ENCODE measurements at regions not wholly inside any gene's neighbourhood (a gene's known extent, or its start where the extent isn't known, plus 50 kb on each side); places are given as distances from the start of the nearest gene placed in this dataset.

- Histone ChIP-seq H3K4me1 (ENCODE audit: control insufficient read depth, insufficient read depth, low read length) (no peaks in the 10 kb centered on the region), H3K4me3 (ENCODE audit: low read depth, low read length) (no peak overlapping the region), H3K9me3 (ENCODE audit: control insufficient read depth, insufficient read depth, low read depth, low read length) (no peaks in the 10 kb centered on the region), H3K27ac (ENCODE audit: extremely low read depth, low read depth, low read length) (no peak overlapping the region), H3K36me3 (ENCODE audit: control insufficient read depth in 2 of 2, insufficient read depth in 1 of 2, low read length in 2 of 2) (no peaks in the 10 kb centered on the region)
- ChIA-PET POLR2A (no interaction called here), CTCF (no interaction called here)
- TF ChIP-seq ZNF239 (tag by site-specific recombination; IDR thresholded peaks at IDR 0.05) (no peak), ZNF221 (tag by site-specific recombination; IDR thresholded peaks at IDR 0.05; ENCODE audit: borderline replicate concordance) (no peak), ZNF843 (tag by site-specific recombination; IDR thresholded peaks at IDR 0.05) (no peak), ZNF23 (tag by site-specific recombination; IDR thresholded peaks at IDR 0.05; ENCODE audit: borderline replicate concordance) (no peak), TCF7L2 (IDR thresholded peaks at IDR 0.05; ENCODE audit: borderline replicate concordance, low read depth, low read length) (no peak), HOXC10 (CRISPR knock-in tag; IDR thresholded peaks at IDR 0.05) (no peak), TRIM28 (IDR thresholded peaks at IDR 0.05; ENCODE audit: borderline replicate concordance, low read length) (no peak), ZNF202 (tag by site-specific recombination; IDR thresholded peaks at IDR 0.05; ENCODE audit: borderline replicate concordance) (no peak), ZNF548 (tag by site-specific recombination; IDR thresholded peaks at IDR 0.05) (no peak), ZFP69B (tag by site-specific recombination; IDR thresholded peaks at IDR 0.05) (no peak), ATF2 (tag by site-specific recombination; IDR thresholded peaks at IDR 0.05; ENCODE audit: low read depth) (no peak)
- TF ChIP-seq, protein P1, sequence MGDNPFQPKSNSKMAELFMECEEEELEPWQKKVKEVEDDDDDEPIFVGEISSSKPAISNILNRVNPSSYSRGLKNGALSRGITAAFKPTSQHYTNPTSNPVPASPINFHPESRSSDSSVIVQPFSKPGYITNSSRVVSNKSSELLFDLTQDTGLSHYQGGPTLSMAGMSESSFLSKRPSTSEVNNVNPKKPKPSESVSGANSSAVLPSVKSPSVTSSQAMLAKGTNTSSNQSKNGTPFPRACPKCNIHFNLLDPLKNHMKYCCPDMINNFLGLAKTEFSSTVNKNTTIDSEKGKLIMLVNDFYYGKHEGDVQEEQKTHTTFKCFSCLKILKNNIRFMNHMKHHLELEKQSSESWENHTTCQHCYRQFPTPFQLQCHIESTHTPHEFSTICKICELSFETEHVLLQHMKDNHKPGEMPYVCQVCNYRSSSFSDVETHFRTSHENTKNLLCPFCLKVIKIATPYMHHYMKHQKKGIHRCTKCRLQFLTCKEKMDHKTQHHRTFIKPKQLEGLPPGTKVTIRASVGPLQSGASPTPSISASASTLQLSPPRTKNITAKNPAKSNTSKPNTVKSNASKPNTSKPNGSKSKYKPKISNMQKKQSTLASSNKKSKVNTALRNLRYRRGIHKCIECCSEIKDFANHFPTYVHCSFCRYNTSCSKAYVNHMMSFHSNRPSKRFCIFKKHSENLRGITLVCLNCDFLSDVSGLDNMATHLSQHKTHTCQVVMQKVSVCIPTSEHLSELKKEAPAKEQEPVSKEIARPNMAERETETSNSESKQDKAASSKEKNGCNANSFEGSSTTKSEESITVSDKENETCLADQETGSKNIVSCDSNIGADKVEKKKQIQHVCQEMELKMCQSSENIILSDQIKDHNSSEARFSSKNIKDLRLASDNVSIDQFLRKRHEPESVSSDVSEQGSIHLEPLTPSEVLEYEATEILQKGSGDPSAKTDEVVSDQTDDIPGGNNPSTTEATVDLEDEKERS (tag by site-specific recombination; IDR thresholded peaks at IDR 0.05), result no peak
Measured at GRCh38 chr13:50758796-50759195, 84.7 kb downstream of the DLEU7 start.

GRCh38 chr13:50760751-50761150 is 82.7 kb downstream of the DLEU7 start:
- TF ChIP-seq ZNF274 (IDR thresholded peaks at IDR 0.05; ENCODE audit: low read length), result no peak
- TF ChIP-seq ZNF274 (tag by site-specific recombination; IDR thresholded peaks at IDR 0.05; ENCODE audit: borderline replicate concordance), result no peak
- TF ChIP-seq ZEB2 (tag by site-specific recombination; IDR thresholded peaks at IDR 0.05), result no peak
- no peak for TF ChIP-seq ZNF785 (tag by site-specific recombination; IDR thresholded peaks at IDR 0.05)
- TF ChIP-seq SP2 (tag by site-specific recombination; IDR thresholded peaks at IDR 0.05), result no peak
- no peak for TF ChIP-seq KLF7 (tag by site-specific recombination; IDR thresholded peaks at IDR 0.05; ENCODE audit: borderline replicate concordance)
- TF ChIP-seq ZFP69B (tag by site-specific recombination; IDR thresholded peaks at IDR 0.05), result no peak
- TF ChIP-seq ZNF776 (tag by site-specific recombination; IDR thresholded peaks at IDR 0.05; ENCODE audit: borderline replicate concordance), result no peak
- no peak for TF ChIP-seq ZNF239 (tag by site-specific recombination; IDR thresholded peaks at IDR 0.05)
- no peak for TF ChIP-seq ZNF544 (tag by site-specific recombination; IDR thresholded peaks at IDR 0.05)
- TF ChIP-seq BCL11A (tag by site-specific recombination; IDR thresholded peaks at IDR 0.05; ENCODE audit: low read depth), result no peak
- no peak for TF ChIP-seq ZNF747 (tag by site-specific recombination; IDR thresholded peaks at IDR 0.05)
- no peak for TF ChIP-seq ZNF426 (tag by site-specific recombination; IDR thresholded peaks at IDR 0.05)
- TF ChIP-seq, protein P2, sequence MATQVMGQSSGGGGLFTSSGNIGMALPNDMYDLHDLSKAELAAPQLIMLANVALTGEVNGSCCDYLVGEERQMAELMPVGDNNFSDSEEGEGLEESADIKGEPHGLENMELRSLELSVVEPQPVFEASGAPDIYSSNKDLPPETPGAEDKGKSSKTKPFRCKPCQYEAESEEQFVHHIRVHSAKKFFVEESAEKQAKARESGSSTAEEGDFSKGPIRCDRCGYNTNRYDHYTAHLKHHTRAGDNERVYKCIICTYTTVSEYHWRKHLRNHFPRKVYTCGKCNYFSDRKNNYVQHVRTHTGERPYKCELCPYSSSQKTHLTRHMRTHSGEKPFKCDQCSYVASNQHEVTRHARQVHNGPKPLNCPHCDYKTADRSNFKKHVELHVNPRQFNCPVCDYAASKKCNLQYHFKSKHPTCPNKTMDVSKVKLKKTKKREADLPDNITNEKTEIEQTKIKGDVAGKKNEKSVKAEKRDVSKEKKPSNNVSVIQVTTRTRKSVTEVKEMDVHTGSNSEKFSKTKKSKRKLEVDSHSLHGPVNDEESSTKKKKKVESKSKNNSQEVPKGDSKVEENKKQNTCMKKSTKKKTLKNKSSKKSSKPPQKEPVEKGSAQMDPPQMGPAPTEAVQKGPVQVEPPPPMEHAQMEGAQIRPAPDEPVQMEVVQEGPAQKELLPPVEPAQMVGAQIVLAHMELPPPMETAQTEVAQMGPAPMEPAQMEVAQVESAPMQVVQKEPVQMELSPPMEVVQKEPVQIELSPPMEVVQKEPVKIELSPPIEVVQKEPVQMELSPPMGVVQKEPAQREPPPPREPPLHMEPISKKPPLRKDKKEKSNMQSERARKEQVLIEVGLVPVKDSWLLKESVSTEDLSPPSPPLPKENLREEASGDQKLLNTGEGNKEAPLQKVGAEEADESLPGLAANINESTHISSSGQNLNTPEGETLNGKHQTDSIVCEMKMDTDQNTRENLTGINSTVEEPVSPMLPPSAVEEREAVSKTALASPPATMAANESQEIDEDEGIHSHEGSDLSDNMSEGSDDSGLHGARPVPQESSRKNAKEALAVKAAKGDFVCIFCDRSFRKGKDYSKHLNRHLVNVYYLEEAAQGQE (tag by site-specific recombination; IDR thresholded peaks at IDR 0.05), result no peak
- no peak for TF ChIP-seq KLF9 (tag by site-specific recombination; IDR thresholded peaks at IDR 0.05; ENCODE audit: low read depth)
- TF ChIP-seq, protein P3, sequence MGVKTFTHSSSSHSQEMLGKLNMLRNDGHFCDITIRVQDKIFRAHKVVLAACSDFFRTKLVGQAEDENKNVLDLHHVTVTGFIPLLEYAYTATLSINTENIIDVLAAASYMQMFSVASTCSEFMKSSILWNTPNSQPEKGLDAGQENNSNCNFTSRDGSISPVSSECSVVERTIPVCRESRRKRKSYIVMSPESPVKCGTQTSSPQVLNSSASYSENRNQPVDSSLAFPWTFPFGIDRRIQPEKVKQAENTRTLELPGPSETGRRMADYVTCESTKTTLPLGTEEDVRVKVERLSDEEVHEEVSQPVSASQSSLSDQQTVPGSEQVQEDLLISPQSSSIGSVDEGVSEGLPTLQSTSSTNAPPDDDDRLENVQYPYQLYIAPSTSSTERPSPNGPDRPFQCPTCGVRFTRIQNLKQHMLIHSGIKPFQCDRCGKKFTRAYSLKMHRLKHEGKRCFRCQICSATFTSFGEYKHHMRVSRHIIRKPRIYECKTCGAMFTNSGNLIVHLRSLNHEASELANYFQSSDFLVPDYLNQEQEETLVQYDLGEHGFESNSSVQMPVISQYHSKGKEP (tag by site-specific recombination; IDR thresholded peaks at IDR 0.05), result no peak
- H3K4me1 ChIP-seq (ENCODE audit: control insufficient read depth, insufficient read depth, low read length), result no peaks in the 10 kb centered on the region
- ChIA-PET POLR2A (no interaction called here), CTCF (no interaction called here)
- no peak overlapping the region for H3K4me3 ChIP-seq (ENCODE audit: low read depth, low read length)
- H3K27ac ChIP-seq (ENCODE audit: extremely low read depth, low read depth, low read length), result no peak overlapping the region
- H3K36me3 ChIP-seq (ENCODE audit: control insufficient read depth in 2 of 2, insufficient read depth in 1 of 2, low read length in 2 of 2), result no peaks in the 10 kb centered on the region
- no peaks in the 10 kb centered on the region for H3K9me3 ChIP-seq (ENCODE audit: control insufficient read depth, insufficient read depth, low read depth, low read length)

Data from HEK293 (cell line).